ENCODE measurements at regions not wholly inside any gene's neighbourhood (a gene's known extent, or its start where the extent isn't known, plus 50 kb on each side); places are given as distances from the start of the nearest gene placed in this dataset.

DNA sequence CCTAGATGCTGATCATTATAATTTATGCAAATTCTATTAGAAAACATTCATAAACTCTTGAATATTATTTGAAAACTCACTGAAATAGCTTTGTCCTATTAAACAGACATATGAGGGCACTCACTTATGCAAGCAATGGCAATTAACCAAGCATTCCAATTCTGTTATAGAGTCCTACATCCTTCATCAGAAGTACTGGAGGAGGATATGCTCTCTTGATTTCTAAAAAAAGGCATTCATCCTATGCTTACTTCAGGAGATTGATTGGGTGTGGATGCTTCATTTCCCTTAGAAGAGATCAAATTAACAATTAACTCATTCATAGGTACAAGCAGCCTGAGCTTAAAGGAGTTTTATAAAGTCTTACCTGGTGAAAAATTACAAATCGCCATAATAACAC, 1317.2 kb downstream of the PCDH7 start:
- no peak for TF ChIP-seq ZFX (IDR thresholded peaks at IDR 0.05; ENCODE audit: borderline replicate concordance)
- TF ChIP-seq, protein P1, sequence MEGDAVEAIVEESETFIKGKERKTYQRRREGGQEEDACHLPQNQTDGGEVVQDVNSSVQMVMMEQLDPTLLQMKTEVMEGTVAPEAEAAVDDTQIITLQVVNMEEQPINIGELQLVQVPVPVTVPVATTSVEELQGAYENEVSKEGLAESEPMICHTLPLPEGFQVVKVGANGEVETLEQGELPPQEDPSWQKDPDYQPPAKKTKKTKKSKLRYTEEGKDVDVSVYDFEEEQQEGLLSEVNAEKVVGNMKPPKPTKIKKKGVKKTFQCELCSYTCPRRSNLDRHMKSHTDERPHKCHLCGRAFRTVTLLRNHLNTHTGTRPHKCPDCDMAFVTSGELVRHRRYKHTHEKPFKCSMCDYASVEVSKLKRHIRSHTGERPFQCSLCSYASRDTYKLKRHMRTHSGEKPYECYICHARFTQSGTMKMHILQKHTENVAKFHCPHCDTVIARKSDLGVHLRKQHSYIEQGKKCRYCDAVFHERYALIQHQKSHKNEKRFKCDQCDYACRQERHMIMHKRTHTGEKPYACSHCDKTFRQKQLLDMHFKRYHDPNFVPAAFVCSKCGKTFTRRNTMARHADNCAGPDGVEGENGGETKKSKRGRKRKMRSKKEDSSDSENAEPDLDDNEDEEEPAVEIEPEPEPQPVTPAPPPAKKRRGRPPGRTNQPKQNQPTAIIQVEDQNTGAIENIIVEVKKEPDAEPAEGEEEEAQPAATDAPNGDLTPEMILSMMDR (IDR thresholded peaks at IDR 0.05): no peak
- no peak overlapping the region for H3K27ac ChIP-seq

DNA sequence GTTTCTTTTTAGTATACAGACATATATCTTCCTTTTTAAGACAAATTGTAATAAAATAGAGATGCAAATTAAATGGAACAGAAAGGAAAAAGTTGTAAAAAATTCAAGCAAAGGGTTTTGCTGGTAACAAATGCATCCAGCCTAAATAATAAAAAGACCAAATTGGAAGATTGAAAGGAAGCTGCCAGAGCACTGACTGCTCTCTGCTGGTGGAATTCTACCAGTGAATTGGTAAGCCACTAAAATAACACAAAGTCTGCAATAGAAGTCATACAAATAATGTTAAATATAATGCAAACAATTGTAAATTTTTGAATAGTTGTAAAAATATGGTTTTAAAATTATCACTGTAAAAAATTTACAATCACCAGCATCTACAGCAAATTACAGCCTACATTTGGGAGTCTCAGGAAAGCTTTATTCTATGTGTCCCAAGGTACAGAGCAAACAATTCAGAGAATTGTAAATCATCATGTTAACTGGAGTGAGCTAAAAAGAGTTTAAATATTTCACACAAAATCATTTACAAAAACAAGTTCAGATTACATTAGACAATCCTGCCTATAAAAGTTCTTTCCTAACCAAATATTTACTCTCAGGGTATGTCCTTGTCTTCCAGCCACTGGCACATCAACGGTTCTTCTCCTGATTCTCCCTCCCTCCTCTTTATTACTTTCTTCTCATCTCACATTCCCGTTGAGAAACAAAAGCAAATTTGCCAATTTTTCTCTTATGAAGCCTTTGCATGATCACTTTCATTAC, 1322.5 kb downstream of the PCDH7 start:
- no peak for TF ChIP-seq ZFX (IDR thresholded peaks at IDR 0.05; ENCODE audit: borderline replicate concordance)
- TF ChIP-seq, protein P1 (IDR thresholded peaks at IDR 0.05): peak; percentile 69
- H3K27ac ChIP-seq: peak overlapping the region; percentile 49

DNA sequence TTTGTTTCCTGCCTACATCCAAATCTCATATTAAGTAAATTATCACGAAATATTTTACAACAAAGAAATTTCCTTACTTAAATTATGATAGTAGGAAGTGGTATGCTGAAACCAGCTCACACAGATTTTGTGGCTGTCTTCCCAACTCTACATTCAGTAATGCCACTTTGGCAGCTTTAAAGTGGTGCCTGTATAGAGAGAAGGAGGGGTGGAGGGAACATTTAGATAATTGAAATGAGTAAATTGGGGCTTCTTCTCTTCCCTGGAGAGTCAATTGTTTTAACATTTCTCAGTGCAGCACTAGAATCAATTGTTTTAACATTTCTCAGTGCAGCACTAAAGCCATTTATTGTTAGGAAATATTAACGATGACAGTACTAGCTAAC, 1323.1 kb downstream of the PCDH7 start:
- TF ChIP-seq, protein P1 (IDR thresholded peaks at IDR 0.05): no peak
- no peak for TF ChIP-seq ZFX (IDR thresholded peaks at IDR 0.05; ENCODE audit: borderline replicate concordance)
- H3K27ac ChIP-seq: peak overlapping the region; percentile 49

DNA sequence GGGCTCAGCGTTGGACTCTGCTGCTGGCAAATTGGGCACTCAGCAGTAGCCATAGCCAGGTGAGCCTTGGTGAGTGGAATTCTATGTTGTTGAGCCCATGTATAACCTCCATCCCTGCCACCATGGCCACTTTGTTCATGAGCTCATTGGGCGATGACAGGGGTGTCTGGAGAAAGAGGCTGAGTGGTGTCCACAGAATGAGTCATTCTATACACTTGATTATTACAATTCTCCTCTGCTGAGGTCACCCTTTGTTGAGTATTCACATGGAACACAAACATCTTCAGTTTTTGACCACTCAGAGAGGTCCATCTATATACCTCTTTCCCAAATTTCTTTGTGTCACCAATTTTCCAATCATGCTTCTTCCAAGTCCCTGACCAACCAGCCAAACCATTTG, 1341.7 kb downstream of the PCDH7 start:
- no peak overlapping the region for H3K27ac ChIP-seq
- TF ChIP-seq, protein P1 (IDR thresholded peaks at IDR 0.05): no peak
- TF ChIP-seq ZFX (IDR thresholded peaks at IDR 0.05; ENCODE audit: borderline replicate concordance): no peak

DNA sequence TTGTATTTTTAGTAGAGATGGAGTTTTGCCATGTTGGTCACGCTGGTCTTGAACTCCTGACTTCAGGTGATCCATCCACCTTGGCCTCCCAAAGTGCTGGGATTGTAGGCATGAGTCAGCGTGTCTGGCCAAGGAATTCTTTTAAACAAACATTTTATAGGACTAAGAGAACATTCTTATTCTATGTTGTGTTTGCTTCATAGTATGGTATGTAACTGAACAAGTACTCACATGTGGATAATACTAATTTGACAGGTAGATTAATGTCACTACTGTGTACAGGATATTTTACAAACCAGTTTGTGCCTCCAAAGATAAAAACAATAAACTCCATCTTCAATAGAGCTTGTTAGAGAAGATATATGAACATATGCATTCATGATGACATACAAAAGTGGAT, 1353.4 kb downstream of the PCDH7 start:
- TF ChIP-seq, protein P1 (IDR thresholded peaks at IDR 0.05): no peak
- TF ChIP-seq ZFX (IDR thresholded peaks at IDR 0.05; ENCODE audit: borderline replicate concordance): no peak
- no peak overlapping the region for H3K27ac ChIP-seq

DNA sequence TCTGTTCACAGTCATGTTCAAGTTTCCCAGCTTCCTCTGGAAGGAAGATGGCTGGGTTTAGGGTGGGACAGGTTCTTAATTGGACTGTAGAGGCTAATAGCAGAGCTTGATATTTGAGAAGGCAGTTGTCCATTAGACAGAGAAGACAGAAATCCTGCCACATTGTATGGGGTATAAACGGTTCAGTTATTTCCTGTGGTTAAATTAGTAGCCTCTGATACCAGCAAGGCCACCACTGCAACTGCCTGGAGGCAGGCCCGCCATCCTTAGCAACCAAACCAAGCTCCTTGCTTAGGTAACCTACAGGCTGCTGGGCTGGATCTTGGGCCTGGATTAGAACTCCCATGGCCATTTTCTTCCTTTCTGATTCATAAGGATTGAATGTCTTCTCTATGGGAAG, 1367.0 kb downstream of the PCDH7 start:
- TF ChIP-seq, protein P1 (IDR thresholded peaks at IDR 0.05): no peak
- TF ChIP-seq ZFX (IDR thresholded peaks at IDR 0.05; ENCODE audit: borderline replicate concordance): no peak
- H3K27ac ChIP-seq: no peak overlapping the region

DNA sequence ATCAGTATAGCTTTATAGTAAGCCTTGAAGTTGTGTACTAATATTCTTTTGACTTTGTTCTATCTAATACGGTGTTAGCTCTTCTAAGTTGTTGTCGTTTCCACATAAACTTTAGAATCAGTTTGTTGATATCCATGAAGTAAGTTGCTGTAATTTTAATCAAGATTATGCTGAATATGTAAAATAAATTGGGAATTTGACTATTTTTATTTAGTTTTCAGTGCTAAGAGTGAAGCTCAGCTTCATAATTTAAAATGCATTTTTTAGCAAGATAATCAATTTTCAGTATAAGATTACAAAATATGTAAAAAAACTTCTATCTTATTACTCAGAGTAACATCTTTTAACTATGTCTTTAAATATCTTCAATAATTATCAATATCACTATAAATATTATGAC, 1374.8 kb downstream of the PCDH7 start:
- no peak for TF ChIP-seq ZFX (IDR thresholded peaks at IDR 0.05; ENCODE audit: borderline replicate concordance)
- TF ChIP-seq, protein P1 (IDR thresholded peaks at IDR 0.05): no peak
- no peak overlapping the region for H3K27ac ChIP-seq

Data from 22Rv1 (cell line).